ENCODE measurements at regions not wholly inside any gene's neighbourhood (a gene's known extent, or its start where the extent isn't known, plus 50 kb on each side); places are given as distances from the start of the nearest gene placed in this dataset.
"Not testable (repeated sequence)": the region's sequence is repeated elsewhere in the genome, so short reads cannot be mapped to it uniquely, and the experiment has no call there.

- no peak overlapping the region for H3K27ac ChIP-seq (ENCODE audit: low read depth, low read length)
- H3K27me3 ChIP-seq (ENCODE audit: control insufficient read depth, insufficient read depth, low read length) = no peaks in the 10 kb centered on the region
- H3K4me1 ChIP-seq (ENCODE audit: control insufficient read depth, insufficient read depth, low read length) = no peaks in the 10 kb centered on the region
- no peak overlapping the region for H3K9ac ChIP-seq (ENCODE audit: low read length)
- H3K36me3 ChIP-seq (ENCODE audit: control insufficient read depth, insufficient read depth, low read length) = no peaks in the 10 kb centered on the region
- no peak overlapping the region for H3K4me3 ChIP-seq (ENCODE audit: low read length)
Measured at GRCh38 chr20:48146877-48147276, 361.6 kb upstream of the SULF2 start.

- H3K4me1 ChIP-seq (ENCODE audit: control insufficient read depth, insufficient read depth, low read length) = no peaks in the 10 kb centered on the region
- no peak overlapping the region for H3K4me3 ChIP-seq (ENCODE audit: low read length)
- no peak overlapping the region for H3K27ac ChIP-seq (ENCODE audit: low read depth, low read length)
- no peaks in the 10 kb centered on the region for H3K36me3 ChIP-seq (ENCODE audit: control insufficient read depth, insufficient read depth, low read length)
- H3K27me3 ChIP-seq (ENCODE audit: control insufficient read depth, insufficient read depth, low read length) = no peaks in the 10 kb centered on the region
- H3K9ac ChIP-seq (ENCODE audit: low read length) = no peak overlapping the region
Measured at GRCh38 chr20:48146308-48146707, 361.0 kb upstream of the SULF2 start.

DNA sequence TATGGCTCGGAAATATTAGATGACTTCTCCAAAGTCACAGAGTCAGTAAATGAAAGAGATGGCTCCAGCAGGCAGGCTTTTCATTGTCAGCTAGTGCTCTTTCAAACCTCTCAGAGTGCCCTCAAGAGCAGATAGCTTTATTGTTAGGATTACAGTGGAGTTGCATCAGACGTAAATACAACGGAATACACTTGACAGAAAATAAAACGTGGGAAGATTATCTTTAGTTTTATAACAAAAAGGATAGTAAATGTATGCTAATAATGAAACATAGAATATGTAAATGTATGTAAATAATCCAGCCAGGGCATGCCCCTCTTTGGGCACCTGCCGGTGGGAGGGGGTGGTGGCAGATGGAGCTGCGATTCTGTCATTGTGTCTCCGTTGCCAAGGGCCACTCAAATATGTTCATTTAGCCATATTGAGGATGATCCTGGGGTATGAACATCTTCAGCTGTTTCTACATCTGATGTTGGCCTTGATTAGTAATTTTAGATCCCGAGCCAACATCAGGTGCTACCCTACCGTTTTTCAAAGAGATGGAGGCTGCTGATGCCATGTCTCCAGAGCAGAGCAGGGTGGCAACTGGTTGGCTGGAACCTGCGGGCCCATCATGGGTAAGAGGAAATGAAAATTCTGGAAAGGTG lies 358.3 kb upstream of the SULF2 start:
- Histone ChIP-seq H3K4me1 (ENCODE audit: control insufficient read depth, insufficient read depth, low read length) (no peaks in the 10 kb centered on the region), H3K4me3 (ENCODE audit: low read length) (no peak overlapping the region), H3K9ac (ENCODE audit: low read length) (no peak overlapping the region), H3K27me3 (ENCODE audit: control insufficient read depth, insufficient read depth, low read length) (no peaks in the 10 kb centered on the region), H3K36me3 (ENCODE audit: control insufficient read depth, insufficient read depth, low read length) (no peaks in the 10 kb centered on the region), H3K27ac (ENCODE audit: low read depth, low read length) (no peak overlapping the region)

DNA sequence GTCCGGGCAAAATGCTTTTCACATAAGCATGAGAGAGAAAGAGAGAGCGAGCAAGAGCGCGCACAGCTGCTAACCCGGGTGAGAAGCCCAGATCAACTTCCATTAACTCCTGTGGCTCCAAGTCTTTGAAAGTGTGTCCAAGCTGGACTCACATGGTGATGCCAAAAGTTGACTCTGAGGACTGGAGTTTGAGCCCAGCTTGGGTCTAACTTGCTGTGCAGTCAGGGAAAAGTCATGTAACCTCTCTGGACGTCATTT lies 357.2 kb upstream of the SULF2 start:
- Histone ChIP-seq H3K36me3 (ENCODE audit: control insufficient read depth, insufficient read depth, low read length) (no peaks in the 10 kb centered on the region), H3K4me3 (ENCODE audit: low read length) (no peak overlapping the region), H3K9ac (ENCODE audit: low read length) (no peak overlapping the region), H3K4me1 (ENCODE audit: control insufficient read depth, insufficient read depth, low read length) (no peaks in the 10 kb centered on the region), H3K27ac (ENCODE audit: low read depth, low read length) (no peak overlapping the region), H3K27me3 (ENCODE audit: control insufficient read depth, insufficient read depth, low read length) (no peaks in the 10 kb centered on the region)

GRCh38 chr20:48141660-48142515 lies 356.6 kb upstream of the SULF2 start:
- Histone ChIP-seq H3K27me3 (ENCODE audit: control insufficient read depth, insufficient read depth, low read length) (no peaks in the 10 kb centered on the region), H3K27ac (ENCODE audit: low read depth, low read length) (no peak overlapping the region), H3K36me3 (ENCODE audit: control insufficient read depth, insufficient read depth, low read length) (no peaks in the 10 kb centered on the region), H3K9ac (ENCODE audit: low read length) (no peak overlapping the region), H3K4me1 (ENCODE audit: control insufficient read depth, insufficient read depth, low read length) (no peaks in the 10 kb centered on the region), H3K4me3 (ENCODE audit: low read length) (no peak overlapping the region)

DNA sequence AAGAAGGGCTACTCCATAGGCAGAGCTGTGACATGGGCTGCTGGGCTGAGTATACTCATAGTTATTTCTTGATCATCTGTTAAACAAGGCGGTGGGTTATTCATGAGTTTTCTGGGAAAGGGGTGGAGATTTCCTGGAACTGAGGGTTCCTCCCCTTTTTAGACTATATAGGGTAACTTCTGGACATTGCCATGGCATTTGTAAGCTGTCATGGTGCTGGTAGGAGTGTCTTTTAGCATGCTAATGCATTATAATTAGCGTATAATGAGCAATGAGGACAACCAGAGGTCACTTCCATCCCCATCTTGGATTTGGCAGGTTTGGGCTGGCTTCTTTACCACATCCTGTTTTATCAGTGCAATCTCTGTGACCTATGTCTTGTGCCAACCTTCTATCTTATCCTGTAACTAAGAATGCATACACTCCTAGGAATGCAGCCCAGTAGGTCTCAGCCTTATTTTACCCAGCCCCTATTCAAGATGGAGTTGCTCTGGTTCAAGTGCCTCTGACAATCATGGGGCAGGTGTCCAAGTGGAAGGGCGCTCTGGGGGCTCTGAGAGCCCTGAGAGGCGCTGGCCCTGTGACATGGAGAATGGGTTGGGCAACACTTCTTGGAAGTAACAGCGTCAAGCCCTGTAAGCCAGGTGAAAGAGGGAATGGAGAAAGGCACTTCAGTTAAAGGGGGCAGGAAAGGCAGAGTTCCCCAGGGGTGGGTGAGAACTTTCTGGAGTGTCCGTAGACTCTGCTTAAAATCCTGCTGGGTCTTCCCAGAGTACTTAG lies 354.2 kb upstream of the SULF2 start:
- H3K4me3 ChIP-seq (ENCODE audit: low read length) = no peak overlapping the region
- peaks cover 2% of the 10 kb centered on the region for H3K27me3 ChIP-seq (ENCODE audit: control insufficient read depth, insufficient read depth, low read length)
- H3K4me1 ChIP-seq (ENCODE audit: control insufficient read depth, insufficient read depth, low read length) = no peaks in the 10 kb centered on the region
- no peak overlapping the region for H3K9ac ChIP-seq (ENCODE audit: low read length)
- no peaks in the 10 kb centered on the region for H3K36me3 ChIP-seq (ENCODE audit: control insufficient read depth, insufficient read depth, low read length)
- H3K27ac ChIP-seq (ENCODE audit: low read depth, low read length) = no peak overlapping the region

- peaks cover 4% of the 10 kb centered on the region for H3K4me1 ChIP-seq (ENCODE audit: control insufficient read depth, insufficient read depth, low read length)
- no peaks in the 10 kb centered on the region for H3K36me3 ChIP-seq (ENCODE audit: control insufficient read depth, insufficient read depth, low read length)
- peaks cover 2% of the 10 kb centered on the region for H3K27me3 ChIP-seq (ENCODE audit: control insufficient read depth, insufficient read depth, low read length)
- H3K9ac ChIP-seq (ENCODE audit: low read length) = no peak overlapping the region
- no peak overlapping the region for H3K27ac ChIP-seq (ENCODE audit: low read depth, low read length)
- no peak overlapping the region for H3K4me3 ChIP-seq (ENCODE audit: low read length)
Measured at GRCh38 chr20:48132834-48133233, 347.6 kb upstream of the SULF2 start.

- Histone ChIP-seq H3K27me3 (ENCODE audit: control insufficient read depth, insufficient read depth, low read length) (peaks cover 2% of the 10 kb centered on the region), H3K36me3 (ENCODE audit: control insufficient read depth, insufficient read depth, low read length) (no peaks in the 10 kb centered on the region), H3K9ac (ENCODE audit: low read length) (no peak overlapping the region), H3K27ac (ENCODE audit: low read depth, low read length) (no peak overlapping the region), H3K4me1 (ENCODE audit: control insufficient read depth, insufficient read depth, low read length) (peaks cover 4% of the 10 kb centered on the region), H3K4me3 (ENCODE audit: low read length) (no peak overlapping the region)
Measured at GRCh38 chr20:48131581-48131980, 346.3 kb upstream of the SULF2 start.

DNA sequence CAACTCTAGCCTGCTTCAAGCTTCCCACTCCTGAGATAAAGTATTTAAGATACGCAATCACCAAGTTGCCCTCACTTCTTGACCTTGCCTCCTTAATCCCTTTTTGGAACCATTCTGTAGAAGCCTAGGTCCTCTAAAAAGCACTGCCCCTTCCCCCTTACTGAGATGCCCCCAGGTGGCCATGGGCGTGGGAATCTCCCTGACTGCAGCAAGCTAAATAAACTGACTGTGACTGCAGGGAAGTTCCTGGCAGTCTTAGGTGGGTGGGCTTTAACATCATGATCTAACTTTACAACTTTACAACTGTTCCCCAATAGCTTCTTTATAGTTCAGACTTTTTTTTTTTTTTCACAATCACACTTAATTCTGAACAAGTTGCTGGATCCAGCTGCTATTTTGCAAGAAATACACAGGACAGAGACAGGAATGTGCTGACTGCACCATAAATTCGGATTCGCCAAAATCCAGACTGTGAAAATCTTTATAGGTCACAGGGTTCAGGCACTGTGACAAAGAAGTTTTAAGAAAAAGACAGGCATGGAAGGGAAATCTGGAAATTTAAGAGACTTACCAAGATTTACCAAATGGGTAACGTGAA lies 344.2 kb upstream of the SULF2 start:
- Histone ChIP-seq H3K9ac (ENCODE audit: low read length) (no peak overlapping the region), H3K27me3 (ENCODE audit: control insufficient read depth, insufficient read depth, low read length) (no peaks in the 10 kb centered on the region), H3K4me3 (ENCODE audit: low read length) (no peak overlapping the region), H3K4me1 (ENCODE audit: control insufficient read depth, insufficient read depth, low read length) (peaks cover 4% of the 10 kb centered on the region), H3K36me3 (ENCODE audit: control insufficient read depth, insufficient read depth, low read length) (no peaks in the 10 kb centered on the region), H3K27ac (ENCODE audit: low read depth, low read length) (no peak overlapping the region)

DNA sequence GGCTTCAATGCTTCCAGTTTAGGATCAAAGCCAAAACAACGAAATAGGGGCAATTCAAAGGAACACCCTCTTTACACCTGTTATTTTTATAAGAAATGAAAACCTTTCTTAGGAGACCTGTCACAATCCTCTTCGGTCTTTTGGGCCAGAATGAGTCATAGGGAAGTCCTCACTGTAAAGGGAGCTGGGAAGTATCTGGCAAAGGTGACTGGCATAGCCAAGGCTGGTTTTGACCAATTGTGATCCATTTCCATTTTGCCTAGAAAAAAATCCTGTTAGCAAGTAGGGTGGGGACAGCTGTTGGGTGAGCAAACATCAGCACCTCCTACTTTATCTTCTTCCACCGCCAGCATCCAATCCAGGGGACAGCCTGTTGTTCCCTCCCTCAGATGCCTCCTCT lies 343.2 kb upstream of the SULF2 start:
- Histone ChIP-seq H3K9ac (ENCODE audit: low read length) (no peak overlapping the region), H3K27me3 (ENCODE audit: control insufficient read depth, insufficient read depth, low read length) (no peaks in the 10 kb centered on the region), H3K4me1 (ENCODE audit: control insufficient read depth, insufficient read depth, low read length) (peaks cover 4% of the 10 kb centered on the region), H3K27ac (ENCODE audit: low read depth, low read length) (peak overlapping the region; percentile 18), H3K4me3 (ENCODE audit: low read length) (no peak overlapping the region), H3K36me3 (ENCODE audit: control insufficient read depth, insufficient read depth, low read length) (no peaks in the 10 kb centered on the region)

- H3K27ac ChIP-seq (ENCODE audit: low read depth, low read length) = peak overlapping the region; percentile 18
Measured at GRCh38 chr20:48127964-48128363, 342.7 kb upstream of the SULF2 start.

DNA sequence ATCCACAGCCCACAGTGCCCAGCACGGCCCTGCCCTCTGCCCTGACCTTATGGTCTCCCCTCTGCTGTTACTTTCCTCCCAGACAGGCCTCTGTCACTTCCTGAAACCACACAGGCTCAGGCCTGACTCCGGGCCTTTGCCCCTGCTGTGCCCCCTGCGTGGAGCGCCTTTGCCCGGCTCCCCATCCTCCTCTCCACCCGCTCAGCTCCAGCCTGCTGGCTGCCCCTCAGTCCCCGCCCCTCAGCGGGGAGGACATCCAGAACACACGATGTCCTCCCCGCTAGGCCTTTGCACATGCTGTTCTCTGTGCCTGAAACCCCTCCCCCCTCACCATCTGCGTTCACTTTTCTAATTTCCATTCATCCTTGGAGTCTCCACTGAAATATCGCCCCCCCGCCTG lies 341.9 kb upstream of the SULF2 start:
- not testable (repeated sequence) for H3K4me3 ChIP-seq (ENCODE audit: low read length); H3K36me3 ChIP-seq (ENCODE audit: control insufficient read depth, insufficient read depth, low read length); H3K9ac ChIP-seq (ENCODE audit: low read length); H3K27ac ChIP-seq (ENCODE audit: low read depth, low read length); H3K27me3 ChIP-seq (ENCODE audit: control insufficient read depth, insufficient read depth, low read length); H3K4me1 ChIP-seq (ENCODE audit: control insufficient read depth, insufficient read depth, low read length)

More at GRCh38 chr20:48127964-48128363, 342.7 kb upstream of the SULF2 start:
- H3K9ac ChIP-seq (ENCODE audit: low read length); H3K4me3 ChIP-seq (ENCODE audit: low read length); H3K4me1 ChIP-seq (ENCODE audit: control insufficient read depth, insufficient read depth, low read length); H3K27me3 ChIP-seq (ENCODE audit: control insufficient read depth, insufficient read depth, low read length); H3K36me3 ChIP-seq (ENCODE audit: control insufficient read depth, insufficient read depth, low read length): not testable (repeated sequence)
